Activated naive CD8-positive, alpha-beta T cell treated with anti-CD3 and anti-CD28 coated beads, Interleukin-2, amount 50 U/mL, for 24 hours (primary cell): ENCODE measurements at regions not wholly inside any gene's neighbourhood (a gene's known extent, or its start where the extent isn't known, plus 50 kb on each side); places are given as distances from the start of the nearest gene placed in this dataset.

Experiments
- ATAC-seq: fragments of 150-1000 bp; cut with Tn5 transposase; one replicate; pipeline ENCODE4 v1.10.0; 2021
- DNase-seq: peaks from one replicate; pipeline ENCODE4 v3.0.0; 2021
- H3K27ac Mint-ChIP-seq: one replicate; pipeline ENCODE4 v1.8.0; 2021; ENCODE audit warnings: mild to moderate bottlenecking, mixed read lengths
- H3K27me3 Mint-ChIP-seq: one replicate; pipeline ENCODE4 v1.8.0; 2021; ENCODE audit warnings: mixed read lengths
- H3K36me3 Mint-ChIP-seq: one replicate; pipeline ENCODE4 v1.8.0; 2021; ENCODE audit warnings: low read depth, mixed read lengths
- H3K4me1 Mint-ChIP-seq: one replicate; pipeline ENCODE4 v1.8.0; 2021; ENCODE audit warnings: mixed read lengths
- H3K4me3 Mint-ChIP-seq: one replicate; pipeline ENCODE4 v1.8.0; 2021; ENCODE audit warnings: mild to moderate bottlenecking, moderate library complexity, mixed read lengths
- H3K9me3 Mint-ChIP-seq: one replicate; pipeline ENCODE4 v1.8.0; 2021; ENCODE audit warnings: mixed read lengths

GRCh38 chr9:23342291-23342690 is 483.7 kb downstream of the ELAVL2 start:
- Mint-ChIP-seq H3K9me3 (no peaks in the 10 kb centered on the region), H3K36me3 (no peaks in the 10 kb centered on the region), H3K27ac (no peak overlapping the region), H3K4me3 (no peak overlapping the region), H3K4me1 (no peaks in the 10 kb centered on the region), H3K27me3 (no peaks in the 10 kb centered on the region)
- DNase-seq = no peak
- ATAC-seq = no peak

GRCh38 chr9:23343226-23343625 is 482.8 kb downstream of the ELAVL2 start:
- H3K4me3 Mint-ChIP-seq = no peak overlapping the region
- no peak for DNase-seq
- no peaks in the 10 kb centered on the region for H3K27me3 Mint-ChIP-seq
- ATAC-seq = no peak
- no peak overlapping the region for H3K27ac Mint-ChIP-seq
- no peaks in the 10 kb centered on the region for H3K4me1 Mint-ChIP-seq
- no peaks in the 10 kb centered on the region for H3K9me3 Mint-ChIP-seq
- H3K36me3 Mint-ChIP-seq = no peaks in the 10 kb centered on the region

GRCh38 chr9:23361096-23361495 is 464.9 kb downstream of the ELAVL2 start:
- Mint-ChIP-seq H3K9me3 (peaks cover 13% of the 10 kb centered on the region), H3K4me3 (no peak overlapping the region), H3K36me3 (no peaks in the 10 kb centered on the region), H3K27me3 (no peaks in the 10 kb centered on the region), H3K27ac (no peak overlapping the region), H3K4me1 (no peaks in the 10 kb centered on the region)
- DNase-seq (no peak), ATAC-seq (no peak)

GRCh38 chr9:23372703-23373102 is 453.3 kb downstream of the ELAVL2 start:
- no peaks in the 10 kb centered on the region for H3K9me3 Mint-ChIP-seq
- no peak for ATAC-seq
- H3K27ac Mint-ChIP-seq = no peak overlapping the region
- no peaks in the 10 kb centered on the region for H3K27me3 Mint-ChIP-seq
- H3K4me1 Mint-ChIP-seq = no peaks in the 10 kb centered on the region
- H3K36me3 Mint-ChIP-seq = no peaks in the 10 kb centered on the region
- no peak for DNase-seq
- H3K4me3 Mint-ChIP-seq = no peak overlapping the region

- Mint-ChIP-seq H3K4me1 (no peaks in the 10 kb centered on the region), H3K27ac (no peak overlapping the region), H3K27me3 (no peaks in the 10 kb centered on the region), H3K4me3 (no peak overlapping the region), H3K36me3 (no peaks in the 10 kb centered on the region), H3K9me3 (no peaks in the 10 kb centered on the region)
- no peak for ATAC-seq
- no peak for DNase-seq
These were observed 450.5 kb downstream of the ELAVL2 start for GRCh38 chr9:23375511-23375910.

GRCh38 chr9:23379842-23380241 is 446.2 kb downstream of the ELAVL2 start:
- no peaks in the 10 kb centered on the region for H3K4me1 Mint-ChIP-seq
- no peak overlapping the region for H3K27ac Mint-ChIP-seq
- H3K36me3 Mint-ChIP-seq = no peaks in the 10 kb centered on the region
- ATAC-seq (no peak), DNase-seq (no peak)
- no peaks in the 10 kb centered on the region for H3K27me3 Mint-ChIP-seq
- H3K4me3 Mint-ChIP-seq = no peak overlapping the region
- peaks cover 18% of the 10 kb centered on the region for H3K9me3 Mint-ChIP-seq

- no peak for ATAC-seq
These were observed 445.2 kb downstream of the ELAVL2 start for GRCh38 chr9:23380821-23381220.

GRCh38 chr9:23382418-23382817 is 443.6 kb downstream of the ELAVL2 start:
- ATAC-seq (no peak), DNase-seq (no peak)
- no peaks in the 10 kb centered on the region for H3K36me3 Mint-ChIP-seq
- no peaks in the 10 kb centered on the region for H3K4me1 Mint-ChIP-seq
- H3K27ac Mint-ChIP-seq = no peak overlapping the region
- H3K27me3 Mint-ChIP-seq = no peaks in the 10 kb centered on the region
- H3K4me3 Mint-ChIP-seq = no peak overlapping the region
- peaks cover 18% of the 10 kb centered on the region for H3K9me3 Mint-ChIP-seq

More at GRCh38 chr9:23380821-23381220, 445.2 kb downstream of the ELAVL2 start:
- peaks cover 18% of the 10 kb centered on the region for H3K9me3 Mint-ChIP-seq
- no peak overlapping the region for H3K27ac Mint-ChIP-seq
- no peaks in the 10 kb centered on the region for H3K4me1 Mint-ChIP-seq
- no peaks in the 10 kb centered on the region for H3K27me3 Mint-ChIP-seq
- no peaks in the 10 kb centered on the region for H3K36me3 Mint-ChIP-seq
- H3K4me3 Mint-ChIP-seq = no peak overlapping the region
- DNase-seq = no peak

GRCh38 chr9:23394189-23394588 is 431.9 kb downstream of the ELAVL2 start:
- Mint-ChIP-seq H3K9me3 (peaks cover 17% of the 10 kb centered on the region), H3K4me3 (no peak overlapping the region), H3K4me1 (no peaks in the 10 kb centered on the region), H3K36me3 (no peaks in the 10 kb centered on the region), H3K27ac (no peak overlapping the region), H3K27me3 (no peaks in the 10 kb centered on the region)
- ATAC-seq = no peak
- no peak for DNase-seq

- H3K36me3 Mint-ChIP-seq = no peaks in the 10 kb centered on the region
- H3K9me3 Mint-ChIP-seq = peaks cover 8% of the 10 kb centered on the region
- ATAC-seq = no peak
- H3K4me3 Mint-ChIP-seq = no peak overlapping the region
- no peak for DNase-seq
- H3K4me1 Mint-ChIP-seq = no peaks in the 10 kb centered on the region
- no peaks in the 10 kb centered on the region for H3K27me3 Mint-ChIP-seq
- H3K27ac Mint-ChIP-seq = no peak overlapping the region
These were observed 417.2 kb downstream of the ELAVL2 start for GRCh38 chr9:23408874-23409273.

- H3K9me3 Mint-ChIP-seq = peaks cover 17% of the 10 kb centered on the region
- H3K4me3 Mint-ChIP-seq = no peak overlapping the region
- ATAC-seq (no peak), DNase-seq (no peak)
- no peaks in the 10 kb centered on the region for H3K27me3 Mint-ChIP-seq
- no peaks in the 10 kb centered on the region for H3K4me1 Mint-ChIP-seq
- H3K27ac Mint-ChIP-seq = no peak overlapping the region
- H3K36me3 Mint-ChIP-seq = no peaks in the 10 kb centered on the region
These were observed 414.0 kb downstream of the ELAVL2 start for GRCh38 chr9:23412046-23412445.

GRCh38 chr9:23412458-23412857 is 413.6 kb downstream of the ELAVL2 start:
- DNase-seq = no peak
- H3K27me3 Mint-ChIP-seq = no peaks in the 10 kb centered on the region

GRCh38 chr9:23413541-23413940 is 412.5 kb downstream of the ELAVL2 start:
- Mint-ChIP-seq H3K4me1 (no peaks in the 10 kb centered on the region), H3K4me3 (no peak overlapping the region), H3K36me3 (no peaks in the 10 kb centered on the region), H3K27me3 (no peaks in the 10 kb centered on the region), H3K9me3 (peaks cover 17% of the 10 kb centered on the region), H3K27ac (no peak overlapping the region)
- DNase-seq (no peak), ATAC-seq (no peak)

More at GRCh38 chr9:23412458-23412857, 413.6 kb downstream of the ELAVL2 start:
- Mint-ChIP-seq H3K27ac (no peak overlapping the region), H3K9me3 (peaks cover 17% of the 10 kb centered on the region), H3K4me3 (no peak overlapping the region), H3K36me3 (no peaks in the 10 kb centered on the region), H3K4me1 (no peaks in the 10 kb centered on the region)
- no peak for ATAC-seq

GRCh38 chr9:23423999-23424398 is 402.0 kb downstream of the ELAVL2 start:
- H3K4me1 Mint-ChIP-seq = no peaks in the 10 kb centered on the region
- DNase-seq (no peak), ATAC-seq (no peak)
- peaks cover 13% of the 10 kb centered on the region for H3K9me3 Mint-ChIP-seq
- no peak overlapping the region for H3K27ac Mint-ChIP-seq
- no peaks in the 10 kb centered on the region for H3K36me3 Mint-ChIP-seq
- no peak overlapping the region for H3K4me3 Mint-ChIP-seq
- no peaks in the 10 kb centered on the region for H3K27me3 Mint-ChIP-seq

- Mint-ChIP-seq H3K27ac (no peak overlapping the region), H3K4me1 (no peaks in the 10 kb centered on the region), H3K4me3 (no peak overlapping the region), H3K27me3 (no peaks in the 10 kb centered on the region), H3K36me3 (no peaks in the 10 kb centered on the region), H3K9me3 (peaks cover 9% of the 10 kb centered on the region)
- DNase-seq (no peak), ATAC-seq (no peak)
These were observed 399.9 kb downstream of the ELAVL2 start for GRCh38 chr9:23426144-23426543.

GRCh38 chr9:23431459-23431858 is 394.6 kb downstream of the ELAVL2 start:
- Mint-ChIP-seq H3K27ac (no peak overlapping the region), H3K4me1 (no peaks in the 10 kb centered on the region), H3K4me3 (no peak overlapping the region), H3K9me3 (peaks cover 12% of the 10 kb centered on the region), H3K27me3 (no peaks in the 10 kb centered on the region), H3K36me3 (no peaks in the 10 kb centered on the region)
- DNase-seq = no peak
- ATAC-seq = no peak
